Lower leg skin (tissue), 4 donors: ENCODE measurements at regions not wholly inside any gene's neighbourhood (a gene's known extent, or its start where the extent isn't known, plus 50 kb on each side); places are given as distances from the start of the nearest gene placed in this dataset.

ENCODE experiments used
- DNase-seq, 2 donors: peaks; one replicate each; pipeline ENCODE4 v3.0.0-alpha.2; 2019; ENCODE audit warnings: low spot score in 2 of 2
- H3K4me3 ChIP-seq: fragments of 200-600 bp; sonication (generic); 2 replicates; pipeline ENCODE4 v1.5.1; 2017; ENCODE audit warnings: mild to moderate bottlenecking, low read depth; ENCODE audit not compliant: poor library complexity, severe bottlenecking
- CTCF ChIP-seq, 3 donors: fragments of 450-650 bp; IDR thresholded peaks; one replicate each; pipeline ENCODE4 v1.5.1; 2016; ENCODE audit warnings: antibody characterized with exemption in 3 of 3, mild to moderate bottlenecking in 3 of 3, moderate library complexity in 2 of 3
- POLR2A ChIP-seq, 2 donors: fragments of 450-650 bp; IDR thresholded peaks; one replicate each; pipeline ENCODE4 v1.6.1; 2016 to 2017; ENCODE audit warnings: antibody characterized with exemption in 2 of 2, mild to moderate bottlenecking in 1 of 2, moderate library complexity in 1 of 2
- WGBS, 2 donors: methylation state at CpG; one replicate each; pipeline ENCODE4 v1.1.5; 2018; 5-methylcytosine and 5-hydroxymethylcytosine counted together
- intact Hi-C: fragments of 100-400 bp; cut with DNase I; formaldehyde crosslinking; loops from one replicate; pipeline ENCODE4 v1.15.0; 2023; ENCODE audit warnings: low total_unique reads

GRCh38 chr20:1707588-1708449, 50.2 kb upstream of the SIRPG start:
- TF ChIP-seq POLR2A (IDR thresholded peaks at IDR 0.05) (no peak), CTCF (IDR thresholded peaks at IDR 0.05) (no peak)
- WGBS, 2 donors: 64 to 70% methylated on average over 6 of the region's 6 CpGs
- H3K4me3 ChIP-seq: no peak overlapping the region
- no peak for DNase-seq
- intact Hi-C loops: no loop called here
